GM10847 (cell line): ENCODE measurements at regions not wholly inside any gene's neighbourhood (a gene's known extent, or its start where the extent isn't known, plus 50 kb on each side); places are given as distances from the start of the nearest gene placed in this dataset.

Source experiments
- POLR2A ChIP-seq: IDR thresholded peaks from 2 replicates; pipeline ENCODE4 v1.6.1; 2011; ENCODE audit not compliant: insufficient read length; ENCODE audit errors: extremely low read depth

GRCh38 chr5:77885519-77885918 lies 109.4 kb upstream of the TBCA start:
- TF ChIP-seq POLR2A, result no peak

GRCh38 chr5:77882670-77883257 lies 106.6 kb upstream of the TBCA start:
- TF ChIP-seq POLR2A, result no peak

GRCh38 chr5:77881528-77881927 lies 105.4 kb upstream of the TBCA start:
- TF ChIP-seq POLR2A, result no peak

GRCh38 chr5:77877516-77878355 lies 101.6 kb upstream of the TBCA start:
- TF ChIP-seq POLR2A, result no peak

- no peak for TF ChIP-seq POLR2A
These were observed 100.8 kb upstream of the TBCA start for GRCh38 chr5:77876862-77877502.

GRCh38 chr5:77876316-77876715 lies 100.2 kb upstream of the TBCA start:
- TF ChIP-seq POLR2A, result no peak

GRCh38 chr5:77874691-77875090 lies 98.6 kb upstream of the TBCA start:
- no peak for TF ChIP-seq POLR2A

GRCh38 chr5:77873239-77873638 lies 97.1 kb upstream of the TBCA start:
- TF ChIP-seq POLR2A, result no peak

- TF ChIP-seq POLR2A, result no peak
These were observed 95.8 kb upstream of the TBCA start for GRCh38 chr5:77871946-77872345.

- TF ChIP-seq POLR2A, result no peak
These were observed 94.9 kb upstream of the TBCA start for GRCh38 chr5:77871016-77871415.

- TF ChIP-seq POLR2A, result no peak
These were observed 93.1 kb upstream of the TBCA start for GRCh38 chr5:77869116-77869798.

GRCh38 chr5:77867914-77868313 lies 91.8 kb upstream of the TBCA start:
- TF ChIP-seq POLR2A, result no peak

GRCh38 chr5:77867194-77867691 lies 91.1 kb upstream of the TBCA start:
- no peak for TF ChIP-seq POLR2A

- TF ChIP-seq POLR2A, result no peak
These were observed 90.1 kb upstream of the TBCA start for GRCh38 chr5:77866198-77866597.

- TF ChIP-seq POLR2A, result no peak
These were observed 88.9 kb upstream of the TBCA start for GRCh38 chr5:77864997-77865396.

GRCh38 chr5:77863181-77863580 lies 87.0 kb upstream of the TBCA start:
- no peak for TF ChIP-seq POLR2A

- TF ChIP-seq POLR2A, result no peak
These were observed 85.4 kb upstream of the TBCA start for GRCh38 chr5:77861576-77861975.
